H9 (cell line): ENCODE measurements at regions not wholly inside any gene's neighbourhood (a gene's known extent, or its start where the extent isn't known, plus 50 kb on each side); places are given as distances from the start of the nearest gene placed in this dataset.

ENCODE experiments used
- DNase-seq: peaks from one replicate; pipeline ENCODE4 v3.0.0-alpha.2; 2017
- H2AFZ ChIP-seq: one replicate; pipeline ENCODE4 v1.6.1; 2013; ENCODE audit warnings: mild to moderate bottlenecking, low read length, control low read depth, moderate library complexity
- H2AK5ac ChIP-seq: 2 replicates; pipeline ENCODE4 v1.6.1; 2013; ENCODE audit warnings: low read length, control low read depth, mixed read lengths; ENCODE audit not compliant: insufficient read length
- H2BK120ac ChIP-seq: one replicate; pipeline ENCODE4 v1.6.1; 2013; ENCODE audit warnings: low read depth, mild to moderate bottlenecking, low read length, control low read depth, inconsistent platforms; ENCODE audit not compliant: poor library complexity, severe bottlenecking
- H2BK12ac ChIP-seq: 2 replicates; pipeline ENCODE4 v1.6.1; 2013; ENCODE audit warnings: low read length, control low read depth, mixed read lengths, low read depth; ENCODE audit not compliant: insufficient read length
- H2BK15ac ChIP-seq: 2 replicates; pipeline ENCODE4 v1.6.1; 2013; ENCODE audit warnings: low read depth, low read length, control low read depth
- H2BK20ac ChIP-seq: one replicate; pipeline ENCODE4 v1.6.1; 2013; ENCODE audit warnings: low read depth, mild to moderate bottlenecking, low read length, control low read depth, inconsistent platforms; ENCODE audit not compliant: poor library complexity, severe bottlenecking
- H2BK5ac ChIP-seq: 2 replicates; pipeline ENCODE4 v1.6.1; 2013; ENCODE audit warnings: low read length, control low read depth, mixed read lengths; ENCODE audit not compliant: insufficient read length
- H3K14ac ChIP-seq: 2 replicates; pipeline ENCODE4 v1.6.1; 2013; ENCODE audit warnings: low read length, control low read depth; ENCODE audit not compliant: insufficient read depth
- H3K18ac ChIP-seq: 2 replicates; pipeline ENCODE4 v1.6.1; 2013; ENCODE audit warnings: low read depth, mild to moderate bottlenecking, mixed read lengths, low read length, control low read depth; ENCODE audit not compliant: insufficient read length
- H3K23ac ChIP-seq: 2 replicates; pipeline ENCODE4 v1.6.1; 2013; ENCODE audit warnings: low read length, control low read depth, mixed read lengths, low read depth; ENCODE audit not compliant: insufficient read length
- H3K23me2 ChIP-seq: 2 replicates; pipeline ENCODE4 v1.6.1; 2013; ENCODE audit warnings: low read depth, mild to moderate bottlenecking, mixed read lengths, low read length, control low read depth; ENCODE audit not compliant: insufficient read length, poor library complexity, severe bottlenecking
- H3K27ac ChIP-seq: 2 replicates; pipeline ENCODE4 v1.5.1; 2013; ENCODE audit warnings: low read length, control low read depth, mixed read lengths, low read depth; ENCODE audit not compliant: insufficient read length
- H3K27me3 ChIP-seq: 2 replicates; pipeline ENCODE4 v1.6.1; 2013; ENCODE audit warnings: low read length, control low read depth, inconsistent platforms; ENCODE audit not compliant: insufficient read depth
- H3K4ac ChIP-seq: 2 replicates; pipeline ENCODE4 v1.6.1; 2013; ENCODE audit warnings: low read depth, mild to moderate bottlenecking, control low read depth, inconsistent platforms, low read length, moderate library complexity
- H3K4me1 ChIP-seq: 2 replicates; pipeline ENCODE4 v1.6.1; 2013; ENCODE audit warnings: low read length, control low read depth, inconsistent platforms; ENCODE audit not compliant: insufficient read depth
- H3K4me2 ChIP-seq: 2 replicates; pipeline ENCODE4 v1.6.1; 2013; ENCODE audit warnings: low read length, control low read depth, mixed read lengths; ENCODE audit not compliant: insufficient read length, insufficient read depth
- H3K56ac ChIP-seq: 2 replicates; pipeline ENCODE4 v1.6.1; 2013; ENCODE audit warnings: low read depth, mild to moderate bottlenecking, mixed read lengths, low read length, control low read depth; ENCODE audit not compliant: insufficient read length
- H3K79me1 ChIP-seq: 2 replicates; pipeline ENCODE4 v1.6.1; 2013; ENCODE audit warnings: low read depth, mild to moderate bottlenecking, moderate library complexity, low read length, control low read depth, inconsistent platforms; ENCODE audit not compliant: insufficient read depth, poor library complexity, severe bottlenecking
- H3K79me2 ChIP-seq: 2 replicates; pipeline ENCODE4 v1.6.1; 2013; ENCODE audit warnings: low read length, control low read depth, inconsistent platforms; ENCODE audit not compliant: insufficient read depth
- H3K9ac ChIP-seq: 2 replicates; pipeline ENCODE4 v1.6.1; 2013; ENCODE audit warnings: low read length, control low read depth, mixed read lengths; ENCODE audit not compliant: insufficient read length; ENCODE audit errors: extremely low read depth
- H3K9me3 ChIP-seq: one replicate; pipeline ENCODE4 v1.6.1; 2013; ENCODE audit warnings: low read depth, low read length, inconsistent platforms; ENCODE audit not compliant: control insufficient read depth
- H3T11ph ChIP-seq: one replicate; pipeline ENCODE4 v1.6.1; 2013; ENCODE audit warnings: mild to moderate bottlenecking, low read length, control low read depth, inconsistent platforms
- H4K20me1 ChIP-seq: one replicate; pipeline ENCODE4 v1.6.1; 2013; ENCODE audit not compliant: control insufficient read depth, insufficient read length, insufficient read depth
- H4K5ac ChIP-seq: 2 replicates; pipeline ENCODE4 v1.6.1; 2013; ENCODE audit warnings: low read depth, mild to moderate bottlenecking, mixed read lengths, low read length, control low read depth; ENCODE audit not compliant: insufficient read length
- H4K8ac ChIP-seq: replicated peaks from 2 replicates; pipeline ENCODE4 v1.6.1; 2013; ENCODE audit warnings: low read length, control low read depth, mixed read lengths, low read depth; ENCODE audit not compliant: insufficient read length
- H4K91ac ChIP-seq: 2 replicates; pipeline ENCODE4 v1.6.1; 2013; ENCODE audit warnings: low read depth, mild to moderate bottlenecking, moderate library complexity, mixed read lengths, low read length, control low read depth; ENCODE audit not compliant: insufficient read length
- H3K27ac Mint-ChIP-seq, 3 experiments: 2 replicates in 2 of 3; 3 replicates in 1 of 3; pipeline ENCODE4 v1.8.0; 2020 to 2021; ENCODE audit warnings: mixed read lengths in 3 of 3, mild to moderate bottlenecking in 1 of 3, moderate library complexity in 1 of 3
- H3K27me3 Mint-ChIP-seq: 2 replicates; pipeline ENCODE4 v1.8.0; 2021; ENCODE audit warnings: low read depth, mild to moderate bottlenecking, moderate library complexity, mixed read lengths
- H3K36me3 Mint-ChIP-seq, 3 experiments: 2 replicates in 2 of 3; 3 replicates in 1 of 3; pipeline ENCODE4 v1.8.0; 2020 to 2021; ENCODE audit warnings: low read depth in 3 of 3, mixed read lengths in 3 of 3; ENCODE audit not compliant: insufficient read depth in 1 of 3
- H3K4me1 Mint-ChIP-seq, 2 experiments: 2 replicates each; pipeline ENCODE4 v1.8.0; 2020; ENCODE audit warnings: mixed read lengths in 2 of 2
- H3K4me3 Mint-ChIP-seq, 2 experiments: 2 replicates in 1 of 2; 3 replicates in 1 of 2; pipeline ENCODE4 v1.8.0; 2020 to 2021; ENCODE audit warnings: mild to moderate bottlenecking in 2 of 2, mixed read lengths in 2 of 2, moderate library complexity in 1 of 2
- H3K9me3 Mint-ChIP-seq, 2 experiments: 2 replicates in 1 of 2; 3 replicates in 1 of 2; pipeline ENCODE4 v1.8.0; 2020; ENCODE audit warnings: mild to moderate bottlenecking in 2 of 2, mixed read lengths in 2 of 2, moderate library complexity in 1 of 2
- WGBS: extraction: QIAGEN DNeasy Blood & Tissue Kit; methylation state at CpG from one replicate; pipeline ENCODE4 v1.1.7; 2013; ENCODE audit warnings: missing lambda C conversion rate, low lambda C conversion rate, mixed read lengths; ENCODE audit not compliant: insufficient read length; ENCODE audit errors: extremely low coverage; 5-methylcytosine and 5-hydroxymethylcytosine counted together
- TF ChIP-seq, protein P1 (sequence below): fragments of 200-600 bp; sonication (generic); conservative IDR thresholded peaks from 3 replicates; pipeline ENCODE4 v1.8.0; 2021; ENCODE audit warnings: antibody characterized with exemption, mild to moderate bottlenecking

- Histone ChIP-seq H2BK12ac (no peak overlapping the region), H3K79me1 (no peaks in the 10 kb centered on the region), H3K23me2 (no peaks in the 10 kb centered on the region), H4K8ac (no peak overlapping the region), H3K9ac (no peak overlapping the region), H3K14ac (no peak overlapping the region), H4K91ac (no peak overlapping the region), H3K4ac (no peak overlapping the region), H3K4me2 (no peak overlapping the region), H3K79me2 (no peaks in the 10 kb centered on the region), H2AK5ac (no peak overlapping the region), H4K20me1 (no peaks in the 10 kb centered on the region), H2AFZ (no peak overlapping the region), H3K23ac (no peak overlapping the region), H3K56ac (no peak overlapping the region), H4K5ac (no peak overlapping the region), H3K27ac (no peak overlapping the region), H3K4me1 (no peaks in the 10 kb centered on the region), H2BK5ac (no peak overlapping the region), H2BK120ac (no peak overlapping the region), H2BK15ac (no peak overlapping the region), H3K18ac (no peak overlapping the region), H3T11ph (no peak overlapping the region), H3K9me3 (no peaks in the 10 kb centered on the region), H3K27me3 (no peaks in the 10 kb centered on the region), H2BK20ac (no peak overlapping the region)
- H3K9me3 Mint-ChIP-seq: peaks cover 0 to 6% of the 10 kb centered on the region in 2 experiments; a peak in 4 of 5 replicates
- WGBS: no CpG with 5 or more reads among the region's 10 CpGs
- no peak for DNase-seq
- peaks cover 4 to 5% of the 10 kb centered on the region in 2 experiments; a peak in 3 of 4 replicates for H3K4me1 Mint-ChIP-seq
- TF ChIP-seq, protein P1, sequence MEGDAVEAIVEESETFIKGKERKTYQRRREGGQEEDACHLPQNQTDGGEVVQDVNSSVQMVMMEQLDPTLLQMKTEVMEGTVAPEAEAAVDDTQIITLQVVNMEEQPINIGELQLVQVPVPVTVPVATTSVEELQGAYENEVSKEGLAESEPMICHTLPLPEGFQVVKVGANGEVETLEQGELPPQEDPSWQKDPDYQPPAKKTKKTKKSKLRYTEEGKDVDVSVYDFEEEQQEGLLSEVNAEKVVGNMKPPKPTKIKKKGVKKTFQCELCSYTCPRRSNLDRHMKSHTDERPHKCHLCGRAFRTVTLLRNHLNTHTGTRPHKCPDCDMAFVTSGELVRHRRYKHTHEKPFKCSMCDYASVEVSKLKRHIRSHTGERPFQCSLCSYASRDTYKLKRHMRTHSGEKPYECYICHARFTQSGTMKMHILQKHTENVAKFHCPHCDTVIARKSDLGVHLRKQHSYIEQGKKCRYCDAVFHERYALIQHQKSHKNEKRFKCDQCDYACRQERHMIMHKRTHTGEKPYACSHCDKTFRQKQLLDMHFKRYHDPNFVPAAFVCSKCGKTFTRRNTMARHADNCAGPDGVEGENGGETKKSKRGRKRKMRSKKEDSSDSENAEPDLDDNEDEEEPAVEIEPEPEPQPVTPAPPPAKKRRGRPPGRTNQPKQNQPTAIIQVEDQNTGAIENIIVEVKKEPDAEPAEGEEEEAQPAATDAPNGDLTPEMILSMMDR: no peak
- H3K27me3 Mint-ChIP-seq: peaks cover 18% of the 10 kb centered on the region
- no peak overlapping the region for H3K4me3 Mint-ChIP-seq
- H3K36me3 Mint-ChIP-seq: no peaks in the 10 kb centered on the region; a peak in 2 of 7 replicates
- 0 out of 7 replicates have a peak overlapping the region, but pooled peaks of 1 of the 3 experiments have one; percentile 17 for H3K27ac Mint-ChIP-seq
Measured at GRCh38 chr6:165939601-165940290, 227.9 kb downstream of the TBXT start.
